WTC11 (cell line): ENCODE measurements at regions not wholly inside any gene's neighbourhood (a gene's known extent, or its start where the extent isn't known, plus 50 kb on each side); places are given as distances from the start of the nearest gene placed in this dataset.

Experiments used
- ELF4 ChIP-seq: sonication (generic); formaldehyde crosslinking; IDR thresholded peaks from 2 replicates; pipeline ENCODE4 v1.8.1; 2022; ENCODE audit warnings: low read depth, mild to moderate bottlenecking, moderate library complexity, missing genetic modification reagents
- ESRRA ChIP-seq: sonication (generic); formaldehyde crosslinking; IDR thresholded peaks from 2 replicates; pipeline ENCODE4 v1.8.1; 2022; ENCODE audit warnings: mild to moderate bottlenecking, missing genetic modification reagents, borderline replicate concordance
- ETV6 ChIP-seq: sonication (generic); formaldehyde crosslinking; IDR thresholded peaks from 2 replicates; pipeline ENCODE4 v1.8.1; 2022; ENCODE audit warnings: mild to moderate bottlenecking, missing genetic modification reagents
- FOXK1 ChIP-seq: sonication (generic); formaldehyde crosslinking; IDR thresholded peaks from 2 replicates; pipeline ENCODE4 v1.8.0; 2022; ENCODE audit warnings: mild to moderate bottlenecking, moderate library complexity, missing genetic modification reagents
- NFE2L1 ChIP-seq: sonication (generic); formaldehyde crosslinking; IDR thresholded peaks from 2 replicates; pipeline ENCODE4 v1.8.1; 2023; ENCODE audit warnings: missing genetic modification reagents
- TCF7 ChIP-seq: sonication (generic); formaldehyde crosslinking; IDR thresholded peaks from 2 replicates; pipeline ENCODE4 v1.8.0; 2022; ENCODE audit warnings: mild to moderate bottlenecking, low read depth, missing genetic modification reagents, moderate library complexity
- ZNF423 ChIP-seq: fragments of 250-450 bp; sonication (Bioruptor Pico); IDR thresholded peaks from 2 replicates; pipeline ENCODE4 v2.1.2; 2022; ENCODE audit warnings: mild to moderate bottlenecking, moderate library complexity
- TF ChIP-seq, protein P1 (sequence below): sonication (generic); formaldehyde crosslinking; IDR thresholded peaks from 2 replicates; pipeline ENCODE4 v1.8.0; 2022; ENCODE audit warnings: mild to moderate bottlenecking, missing genetic modification reagents
- TF ChIP-seq, protein P2 (sequence below): fragments of 200-600 bp; IDR thresholded peaks from 2 replicates; pipeline ENCODE4 v1.8.0; 2022; ENCODE audit warnings: antibody characterized with exemption
- TF ChIP-seq, protein P3 (sequence below): sonication (generic); formaldehyde crosslinking; conservative IDR thresholded peaks from 2 replicates; pipeline ENCODE4 v1.8.1; 2023; ENCODE audit warnings: mild to moderate bottlenecking, low read depth, missing genetic modification reagents, moderate library complexity
- TF ChIP-seq, protein P4 (sequence below): sonication (generic); formaldehyde crosslinking; IDR thresholded peaks from 2 replicates; pipeline ENCODE4 v1.8.0; 2022; ENCODE audit warnings: mild to moderate bottlenecking, missing genetic modification reagents
- TF ChIP-seq, protein P5 (sequence below): sonication (generic); formaldehyde crosslinking; conservative IDR thresholded peaks from 2 replicates; pipeline ENCODE4 v1.8.1; 2022; ENCODE audit warnings: mild to moderate bottlenecking, missing genetic modification reagents

DNA sequence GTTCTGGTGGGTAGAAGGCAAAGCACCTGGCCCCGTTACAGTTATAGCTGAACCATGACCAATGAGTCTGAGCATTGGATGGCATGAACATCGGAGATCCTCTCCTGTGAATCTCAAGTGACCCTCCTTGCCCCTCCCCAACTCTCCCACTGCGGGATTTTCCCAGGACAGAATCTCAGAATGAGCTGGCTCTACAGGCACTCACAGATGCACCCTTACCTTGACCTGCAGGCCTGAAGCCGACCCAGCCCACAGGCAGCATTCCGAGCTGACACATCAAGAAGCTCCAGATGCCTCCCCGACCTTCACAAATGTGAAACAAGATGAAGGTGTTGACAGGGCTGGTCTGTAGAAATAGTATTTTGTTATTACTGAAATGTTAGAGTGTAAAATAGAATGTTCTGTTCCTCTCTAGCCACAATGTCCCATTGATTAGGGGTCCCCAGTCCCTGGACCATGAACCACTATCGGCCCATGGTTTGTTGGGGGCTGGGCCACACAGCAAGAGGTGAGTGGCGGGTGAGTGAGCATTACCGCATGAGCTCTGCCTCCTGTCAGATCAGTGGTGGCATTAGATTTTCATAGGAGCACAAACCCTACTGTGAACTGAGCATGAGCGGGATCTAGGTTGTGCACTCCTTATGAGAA, 263.4 kb downstream of the AUH start:
- TF ChIP-seq, protein P1, sequence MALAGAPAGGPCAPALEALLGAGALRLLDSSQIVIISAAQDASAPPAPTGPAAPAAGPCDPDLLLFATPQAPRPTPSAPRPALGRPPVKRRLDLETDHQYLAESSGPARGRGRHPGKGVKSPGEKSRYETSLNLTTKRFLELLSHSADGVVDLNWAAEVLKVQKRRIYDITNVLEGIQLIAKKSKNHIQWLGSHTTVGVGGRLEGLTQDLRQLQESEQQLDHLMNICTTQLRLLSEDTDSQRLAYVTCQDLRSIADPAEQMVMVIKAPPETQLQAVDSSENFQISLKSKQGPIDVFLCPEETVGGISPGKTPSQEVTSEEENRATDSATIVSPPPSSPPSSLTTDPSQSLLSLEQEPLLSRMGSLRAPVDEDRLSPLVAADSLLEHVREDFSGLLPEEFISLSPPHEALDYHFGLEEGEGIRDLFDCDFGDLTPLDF (CRISPR knock-in tag), result no peak
- TF ChIP-seq, protein P2, sequence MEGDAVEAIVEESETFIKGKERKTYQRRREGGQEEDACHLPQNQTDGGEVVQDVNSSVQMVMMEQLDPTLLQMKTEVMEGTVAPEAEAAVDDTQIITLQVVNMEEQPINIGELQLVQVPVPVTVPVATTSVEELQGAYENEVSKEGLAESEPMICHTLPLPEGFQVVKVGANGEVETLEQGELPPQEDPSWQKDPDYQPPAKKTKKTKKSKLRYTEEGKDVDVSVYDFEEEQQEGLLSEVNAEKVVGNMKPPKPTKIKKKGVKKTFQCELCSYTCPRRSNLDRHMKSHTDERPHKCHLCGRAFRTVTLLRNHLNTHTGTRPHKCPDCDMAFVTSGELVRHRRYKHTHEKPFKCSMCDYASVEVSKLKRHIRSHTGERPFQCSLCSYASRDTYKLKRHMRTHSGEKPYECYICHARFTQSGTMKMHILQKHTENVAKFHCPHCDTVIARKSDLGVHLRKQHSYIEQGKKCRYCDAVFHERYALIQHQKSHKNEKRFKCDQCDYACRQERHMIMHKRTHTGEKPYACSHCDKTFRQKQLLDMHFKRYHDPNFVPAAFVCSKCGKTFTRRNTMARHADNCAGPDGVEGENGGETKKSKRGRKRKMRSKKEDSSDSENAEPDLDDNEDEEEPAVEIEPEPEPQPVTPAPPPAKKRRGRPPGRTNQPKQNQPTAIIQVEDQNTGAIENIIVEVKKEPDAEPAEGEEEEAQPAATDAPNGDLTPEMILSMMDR, result no peak
- TF ChIP-seq FOXK1 (CRISPR knock-in tag) (no peak), NFE2L1 (CRISPR knock-in tag) (no peak), TCF7 (CRISPR knock-in tag) (no peak), ESRRA (CRISPR knock-in tag) (no peak), ELF4 (CRISPR knock-in tag) (no peak), ZNF423 (no peak), ETV6 (no peak)
- TF ChIP-seq, protein P3, sequence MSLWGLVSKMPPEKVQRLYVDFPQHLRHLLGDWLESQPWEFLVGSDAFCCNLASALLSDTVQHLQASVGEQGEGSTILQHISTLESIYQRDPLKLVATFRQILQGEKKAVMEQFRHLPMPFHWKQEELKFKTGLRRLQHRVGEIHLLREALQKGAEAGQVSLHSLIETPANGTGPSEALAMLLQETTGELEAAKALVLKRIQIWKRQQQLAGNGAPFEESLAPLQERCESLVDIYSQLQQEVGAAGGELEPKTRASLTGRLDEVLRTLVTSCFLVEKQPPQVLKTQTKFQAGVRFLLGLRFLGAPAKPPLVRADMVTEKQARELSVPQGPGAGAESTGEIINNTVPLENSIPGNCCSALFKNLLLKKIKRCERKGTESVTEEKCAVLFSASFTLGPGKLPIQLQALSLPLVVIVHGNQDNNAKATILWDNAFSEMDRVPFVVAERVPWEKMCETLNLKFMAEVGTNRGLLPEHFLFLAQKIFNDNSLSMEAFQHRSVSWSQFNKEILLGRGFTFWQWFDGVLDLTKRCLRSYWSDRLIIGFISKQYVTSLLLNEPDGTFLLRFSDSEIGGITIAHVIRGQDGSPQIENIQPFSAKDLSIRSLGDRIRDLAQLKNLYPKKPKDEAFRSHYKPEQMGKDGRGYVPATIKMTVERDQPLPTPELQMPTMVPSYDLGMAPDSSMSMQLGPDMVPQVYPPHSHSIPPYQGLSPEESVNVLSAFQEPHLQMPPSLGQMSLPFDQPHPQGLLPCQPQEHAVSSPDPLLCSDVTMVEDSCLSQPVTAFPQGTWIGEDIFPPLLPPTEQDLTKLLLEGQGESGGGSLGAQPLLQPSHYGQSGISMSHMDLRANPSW (CRISPR knock-in tag), result no peak
- TF ChIP-seq, protein P4, sequence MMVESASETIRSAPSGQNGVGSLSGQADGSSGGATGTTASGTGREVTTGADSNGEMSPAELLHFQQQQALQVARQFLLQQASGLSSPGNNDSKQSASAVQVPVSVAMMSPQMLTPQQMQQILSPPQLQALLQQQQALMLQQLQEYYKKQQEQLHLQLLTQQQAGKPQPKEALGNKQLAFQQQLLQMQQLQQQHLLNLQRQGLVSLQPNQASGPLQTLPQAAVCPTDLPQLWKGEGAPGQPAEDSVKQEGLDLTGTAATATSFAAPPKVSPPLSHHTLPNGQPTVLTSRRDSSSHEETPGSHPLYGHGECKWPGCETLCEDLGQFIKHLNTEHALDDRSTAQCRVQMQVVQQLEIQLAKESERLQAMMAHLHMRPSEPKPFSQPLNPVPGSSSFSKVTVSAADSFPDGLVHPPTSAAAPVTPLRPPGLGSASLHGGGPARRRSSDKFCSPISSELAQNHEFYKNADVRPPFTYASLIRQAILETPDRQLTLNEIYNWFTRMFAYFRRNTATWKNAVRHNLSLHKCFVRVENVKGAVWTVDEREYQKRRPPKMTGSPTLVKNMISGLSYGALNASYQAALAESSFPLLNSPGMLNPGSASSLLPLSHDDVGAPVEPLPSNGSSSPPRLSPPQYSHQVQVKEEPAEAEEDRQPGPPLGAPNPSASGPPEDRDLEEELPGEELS (CRISPR knock-in tag), result no peak
- TF ChIP-seq, protein P5, sequence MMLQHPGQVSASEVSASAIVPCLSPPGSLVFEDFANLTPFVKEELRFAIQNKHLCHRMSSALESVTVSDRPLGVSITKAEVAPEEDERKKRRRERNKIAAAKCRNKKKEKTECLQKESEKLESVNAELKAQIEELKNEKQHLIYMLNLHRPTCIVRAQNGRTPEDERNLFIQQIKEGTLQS, result no peak
